ENCODE measurements at regions not wholly inside any gene's neighbourhood (a gene's known extent, or its start where the extent isn't known, plus 50 kb on each side); places are given as distances from the start of the nearest gene placed in this dataset.

- no peak for TF ChIP-seq CTCF (tag by site-specific recombination; IDR thresholded peaks at IDR 0.05)
- no peak for TF ChIP-seq ZNF274 (IDR thresholded peaks at IDR 0.05; ENCODE audit: low read length)
- no peak for TF ChIP-seq ZNF274 (tag by site-specific recombination; IDR thresholded peaks at IDR 0.05; ENCODE audit: borderline replicate concordance)
- TF ChIP-seq ZNF623 (tag by site-specific recombination; IDR thresholded peaks at IDR 0.05) = no peak
- TF ChIP-seq ZNF585B (tag by site-specific recombination; IDR thresholded peaks at IDR 0.05) = no peak
- no peak for TF ChIP-seq ZNF626 (tag by site-specific recombination; IDR thresholded peaks at IDR 0.05)
- no peak for TF ChIP-seq ZNF610 (tag by site-specific recombination; IDR thresholded peaks at IDR 0.05; ENCODE audit: borderline replicate concordance)
- no peak for TF ChIP-seq ZNF16 (tag by site-specific recombination; IDR thresholded peaks at IDR 0.05; ENCODE audit: low read depth)
Observed at GRCh38 chr5:37940931-37941623, 101.2 kb upstream of the GDNF start.

Data from HEK293 (cell line).